ENCODE measurements at regions not wholly inside any gene's neighbourhood (a gene's known extent, or its start where the extent isn't known, plus 50 kb on each side); places are given as distances from the start of the nearest gene placed in this dataset.

- TF ChIP-seq, protein P1, sequence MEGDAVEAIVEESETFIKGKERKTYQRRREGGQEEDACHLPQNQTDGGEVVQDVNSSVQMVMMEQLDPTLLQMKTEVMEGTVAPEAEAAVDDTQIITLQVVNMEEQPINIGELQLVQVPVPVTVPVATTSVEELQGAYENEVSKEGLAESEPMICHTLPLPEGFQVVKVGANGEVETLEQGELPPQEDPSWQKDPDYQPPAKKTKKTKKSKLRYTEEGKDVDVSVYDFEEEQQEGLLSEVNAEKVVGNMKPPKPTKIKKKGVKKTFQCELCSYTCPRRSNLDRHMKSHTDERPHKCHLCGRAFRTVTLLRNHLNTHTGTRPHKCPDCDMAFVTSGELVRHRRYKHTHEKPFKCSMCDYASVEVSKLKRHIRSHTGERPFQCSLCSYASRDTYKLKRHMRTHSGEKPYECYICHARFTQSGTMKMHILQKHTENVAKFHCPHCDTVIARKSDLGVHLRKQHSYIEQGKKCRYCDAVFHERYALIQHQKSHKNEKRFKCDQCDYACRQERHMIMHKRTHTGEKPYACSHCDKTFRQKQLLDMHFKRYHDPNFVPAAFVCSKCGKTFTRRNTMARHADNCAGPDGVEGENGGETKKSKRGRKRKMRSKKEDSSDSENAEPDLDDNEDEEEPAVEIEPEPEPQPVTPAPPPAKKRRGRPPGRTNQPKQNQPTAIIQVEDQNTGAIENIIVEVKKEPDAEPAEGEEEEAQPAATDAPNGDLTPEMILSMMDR (IDR thresholded peaks at IDR 0.05; ENCODE audit: insufficient read depth, low read length, poor library complexity, severe bottlenecking): no peak
- no peak for TF ChIP-seq EZH2phosphoT487 (conservative IDR thresholded peaks at IDR 0.05; ENCODE audit: low read length)
Measured at GRCh38 chr3:86229086-86229774, 761.7 kb downstream of the VGLL3 start.
